Gastroesophageal sphincter (tissue), 4 donors: ENCODE measurements at regions not wholly inside any gene's neighbourhood (a gene's known extent, or its start where the extent isn't known, plus 50 kb on each side); places are given as distances from the start of the nearest gene placed in this dataset.

Experiments
- ATAC-seq: fragments of 150-250 bp; one replicate; pipeline ENCODE4 v1.9.1; 2016; ENCODE audit warnings: mild to moderate bottlenecking, moderate library complexity
- H3K27ac ChIP-seq, 4 donors: fragments of 200-600 bp; sonication (generic) in 3 of 4; 1 replicate in 3 of 4; 2 replicates in 1 of 4; pipeline ENCODE4 v1.5.1; 2016 to 2019
- H3K27me3 ChIP-seq: fragments of 200-600 bp; sonication (generic); one replicate; pipeline ENCODE4 v1.5.1; 2019
- H3K36me3 ChIP-seq, 2 donors: fragments of 200-600 bp; sonication (generic); one replicate each; pipeline ENCODE4 v1.5.1; 2019; ENCODE audit warnings: control low read depth in 1 of 2
- H3K4me1 ChIP-seq, 3 donors: fragments of 200-600 bp; sonication (generic); 1 replicate in 2 of 3; 2 replicates in 1 of 3; pipeline ENCODE4 v1.5.1; 2016 to 2019; ENCODE audit warnings: control low read depth in 2 of 3
- H3K4me3 ChIP-seq, 2 donors: fragments of 200-600 bp; sonication (generic); one replicate each; pipeline ENCODE4 v1.5.1; 2019; ENCODE audit warnings: mild to moderate bottlenecking in 1 of 2, moderate library complexity in 1 of 2
- H3K9me3 ChIP-seq, 3 donors: fragments of 200-600 bp; sonication (generic); one replicate each; pipeline ENCODE4 v1.5.1; 2017 to 2019; ENCODE audit warnings: control low read depth in 2 of 3
- CTCF ChIP-seq, 4 experiments: fragments of 200-600 bp in 2 of 4; fragments of 450-650 bp in 2 of 4; sonication (generic) in 1 of 4; IDR thresholded peaks; one replicate each; pipeline ENCODE4 v1.5.1; 2017 to 2019; ENCODE audit warnings: antibody characterized with exemption in 4 of 4, mild to moderate bottlenecking in 2 of 4, moderate library complexity in 2 of 4
- EP300 ChIP-seq: sonication (generic); formaldehyde crosslinking; IDR thresholded peaks from one replicate; pipeline ENCODE4 v1.6.1; 2017; ENCODE audit warnings: antibody characterized with exemption, mild to moderate bottlenecking
- POLR2A ChIP-seq, 2 donors: fragments of 450-650 bp; IDR thresholded peaks; one replicate each; pipeline ENCODE4 v1.6.1; 2017; ENCODE audit warnings: antibody characterized with exemption in 2 of 2, mild to moderate bottlenecking in 2 of 2, moderate library complexity in 1 of 2
- POLR2AphosphoS5 ChIP-seq: sonication (generic); formaldehyde crosslinking; IDR thresholded peaks from one replicate; pipeline ENCODE4 v1.6.1; 2017; ENCODE audit warnings: antibody characterized with exemption
- WGBS, 2 donors: methylation state at CpG; one replicate each; pipeline ENCODE4 v1.1.5; 2018; ENCODE audit warnings: low coverage in 1 of 2; 5-methylcytosine and 5-hydroxymethylcytosine counted together

- H3K27ac ChIP-seq = no peak overlapping the region
- H3K27me3 ChIP-seq = no peaks in the 10 kb centered on the region
- no peak for TF ChIP-seq EP300
- no peak for TF ChIP-seq POLR2AphosphoS5
- TF ChIP-seq POLR2A (IDR thresholded peaks at IDR 0.05) = no peak
- no peak for TF ChIP-seq CTCF (IDR thresholded peaks at IDR 0.05)
Measured at GRCh38 chr10:117936566-117936965, 110.2 kb downstream of the RAB11FIP2 start.

GRCh38 chr10:117936976-117937375 lies 109.8 kb downstream of the RAB11FIP2 start:
- Histone ChIP-seq H3K9me3 (no peaks in the 10 kb centered on the region), H3K27me3 (no peaks in the 10 kb centered on the region), H3K27ac (no peak overlapping the region), H3K4me3 (no peak overlapping the region), H3K36me3 (no peaks in the 10 kb centered on the region), H3K4me1 (no peaks in the 10 kb centered on the region)
- ATAC-seq = no peak
- WGBS, 2 donors = 88 to 92% methylated on average over 3 of the region's 3 CpGs
- TF ChIP-seq CTCF (IDR thresholded peaks at IDR 0.05) (no peak), POLR2A (IDR thresholded peaks at IDR 0.05) (no peak), POLR2AphosphoS5 (no peak), EP300 (no peak)

More at GRCh38 chr10:117936566-117936965, 110.2 kb downstream of the RAB11FIP2 start:
- H3K36me3 ChIP-seq = no peaks in the 10 kb centered on the region
- 73 to 78% methylated on average over 4 of the region's 4 CpGs for WGBS, 2 donors
- H3K4me1 ChIP-seq = no peaks in the 10 kb centered on the region
- H3K4me3 ChIP-seq = no peak overlapping the region
- no peak for ATAC-seq
- H3K9me3 ChIP-seq = no peaks in the 10 kb centered on the region

- Histone ChIP-seq H3K27ac (no peak overlapping the region), H3K4me1 (no peaks in the 10 kb centered on the region), H3K4me3 (no peak overlapping the region), H3K9me3 (no peaks in the 10 kb centered on the region), H3K36me3 (no peaks in the 10 kb centered on the region), H3K27me3 (no peaks in the 10 kb centered on the region)
- 84 to 100% methylated on average over 3 of the region's 4 CpGs for WGBS, 2 donors
- TF ChIP-seq POLR2A (IDR thresholded peaks at IDR 0.05) (no peak), CTCF (IDR thresholded peaks at IDR 0.05) (no peak), POLR2AphosphoS5 (no peak), EP300 (no peak)
- no peak for ATAC-seq
Measured at GRCh38 chr10:117938104-117938503, 108.6 kb downstream of the RAB11FIP2 start.

GRCh38 chr10:117942226-117942625 lies 104.5 kb downstream of the RAB11FIP2 start:
- H3K27ac ChIP-seq = no peak overlapping the region
- no peaks in the 10 kb centered on the region for H3K4me1 ChIP-seq
- H3K36me3 ChIP-seq = no peaks in the 10 kb centered on the region
- no peak overlapping the region for H3K4me3 ChIP-seq
- H3K9me3 ChIP-seq = no peaks in the 10 kb centered on the region
- 31 to 33% methylated on average over 4 of the region's 4 CpGs for WGBS, 2 donors
- no peak for ATAC-seq
- TF ChIP-seq CTCF (IDR thresholded peaks at IDR 0.05) (no peak), POLR2A (IDR thresholded peaks at IDR 0.05) (no peak), EP300 (no peak), POLR2AphosphoS5 (no peak)
- no peaks in the 10 kb centered on the region for H3K27me3 ChIP-seq

- H3K36me3 ChIP-seq = no peaks in the 10 kb centered on the region
- 67 to 71% methylated on average over 2 of the region's 2 CpGs for WGBS, 2 donors
- no peaks in the 10 kb centered on the region for H3K9me3 ChIP-seq
- H3K4me1 ChIP-seq = no peaks in the 10 kb centered on the region
- no peak overlapping the region for H3K4me3 ChIP-seq
- no peak overlapping the region for H3K27ac ChIP-seq
- no peak for ATAC-seq
- H3K27me3 ChIP-seq = no peaks in the 10 kb centered on the region
- TF ChIP-seq CTCF (IDR thresholded peaks at IDR 0.05) (no peak), POLR2A (IDR thresholded peaks at IDR 0.05) (no peak), POLR2AphosphoS5 (no peak), EP300 (no peak)
Measured at GRCh38 chr10:117944676-117945447, 101.9 kb downstream of the RAB11FIP2 start.
